HCT116 (cell line): ENCODE measurements at regions not wholly inside any gene's neighbourhood (a gene's known extent, or its start where the extent isn't known, plus 50 kb on each side); places are given as distances from the start of the nearest gene placed in this dataset.

Experiments used
- ATAC-seq: fragments of 200-7000 bp; cut with Tn5 transposase; 2 replicates; pipeline ENCODE4 v1.9.1; 2020; ENCODE audit warnings: mild to moderate bottlenecking, moderate library complexity
- BruUV-seq: library from RNA; stranded (reverse); fragments of 400-500 nt; replicated peaks from 2 replicates; lab custom pipeline; 2021; lab: Mats Ljungman, UMichigan
- CTCF ChIA-PET: fragments of 300-600 bp; sonication (Branson Sonifier 250); formaldehyde crosslinking; loops from one replicate; lab custom pipeline; 2021; ENCODE audit warnings: antibody characterized with exemption; lab: Charles Lee
- POLR2A ChIA-PET: fragments of 300-600, 350-600 bp; sonication (Branson Sonifier 250); formaldehyde crosslinking; loops from one replicate; lab custom pipeline; 2021; ENCODE audit warnings: antibody characterized with exemption; lab: Charles Lee
- RAD21 ChIA-PET, 2 experiments: fragments of 300-600 bp; sonication (Branson Sonifier 250); formaldehyde crosslinking; loops; one replicate each; lab custom pipeline; 2023; ENCODE audit warnings: low total read pairs in 2 of 2; ENCODE audit not compliant: uncharacterized antibody in 2 of 2, unreplicated experiment in 2 of 2, low non-redundant PET in 1 of 2; lab: Charles Lee
- DNase-seq: peaks from one replicate; pipeline ENCODE4 v3.0.0-alpha.2; 2010; ENCODE audit warnings: low read depth, low spot score
- H2AFZ ChIP-seq: fragments of 200-600 bp; shearing (Covaris generic), sonication (generic); 2 replicates; pipeline ENCODE4 v1.6.1; 2017; ENCODE audit warnings: low read depth, mixed run types, mixed read lengths, antibody characterized with exemption, low read length; ENCODE audit not compliant: poor library complexity, severe bottlenecking
- H3K27ac ChIP-seq: 2 replicates; pipeline ENCODE4 v1.5.1; 2012; ENCODE audit warnings: low read depth, low read length
- H3K27me3 ChIP-seq: fragments of 200-600 bp; sonication (generic); 2 replicates; pipeline ENCODE4 v1.6.1; 2016; ENCODE audit warnings: mixed run types, low read length, mixed read lengths; ENCODE audit not compliant: insufficient read depth
- H3K36me3 ChIP-seq, 2 experiments: fragments of 200-500 bp in 1 of 2; fragments of 200-600 bp in 1 of 2; sonication (Bioruptor generic) in 1 of 2; sonication (generic) in 1 of 2; 2 replicates each; pipeline versions ENCODE4 v1.5.1 to v1.6.1; 2014 to 2016; ENCODE audit warnings: low read length in 2 of 2, inconsistent platforms in 1 of 2, mixed read lengths in 1 of 2, mixed run types in 1 of 2; ENCODE audit not compliant: insufficient read depth in 2 of 2, control insufficient read depth in 1 of 2
- H3K4me1 ChIP-seq, 2 experiments: fragments of 200-600 bp in 1 of 2; sonication (generic) in 1 of 2; 2 replicates each; pipeline versions ENCODE4 v1.5.1 to v1.6.1; 2012 to 2017; ENCODE audit warnings: low read length in 2 of 2, inconsistent platforms in 1 of 2, mild to moderate bottlenecking in 1 of 2, mixed read lengths in 1 of 2, mixed run types in 1 of 2, moderate library complexity in 1 of 2; ENCODE audit not compliant: insufficient read depth in 2 of 2, control insufficient read depth in 1 of 2
- H3K4me2 ChIP-seq: fragments of 200-600 bp; sonication (generic); 2 replicates; pipeline ENCODE4 v1.6.1; 2017; ENCODE audit warnings: mixed run types, low read length, mixed read lengths
- H3K4me3 ChIP-seq, 2 experiments: fragments of 200-600 bp in 1 of 2; sonication (generic) in 1 of 2; replicated peaks in 1 of 2; 2 replicates each; pipeline ENCODE4 v1.5.1; 2011 to 2016; ENCODE audit warnings: low read length in 2 of 2, control low read depth in 1 of 2, low read depth in 1 of 2, mild to moderate bottlenecking in 1 of 2, mixed read lengths in 1 of 2, mixed run types in 1 of 2
- H3K79me2 ChIP-seq: fragments of 200-600 bp; sonication (generic); 2 replicates; pipeline ENCODE4 v1.6.1; 2017; ENCODE audit warnings: mild to moderate bottlenecking, mixed run types, low read length, moderate library complexity, mixed read lengths; ENCODE audit not compliant: insufficient read depth
- H3K9ac ChIP-seq: fragments of 200-600 bp; sonication (generic); 2 replicates; pipeline ENCODE4 v1.6.1; 2016; ENCODE audit warnings: low read length, mixed read lengths
- H3K9me2 ChIP-seq: fragments of 200-600 bp; sonication (generic), shearing (Covaris generic); 2 replicates; pipeline ENCODE4 v1.6.1; 2017; ENCODE audit warnings: mixed run types, mild to moderate bottlenecking, moderate library complexity; ENCODE audit not compliant: insufficient read depth
- H3K9me3 ChIP-seq, 2 experiments: fragments of 200-500 bp in 1 of 2; fragments of 200-600 bp in 1 of 2; sonication (Bioruptor generic) in 1 of 2; sonication (generic) in 1 of 2; 2 replicates each; pipeline ENCODE4 v1.6.1; 2014 to 2017; ENCODE audit warnings: low read length in 2 of 2, mixed read lengths in 2 of 2, inconsistent platforms in 1 of 2, low read depth in 1 of 2, mild to moderate bottlenecking in 1 of 2, mixed run types in 1 of 2, moderate library complexity in 1 of 2; ENCODE audit not compliant: control insufficient read depth in 1 of 2, insufficient read depth in 1 of 2
- H4K20me1 ChIP-seq: fragments of 200-600 bp; sonication (generic), shearing (Covaris generic); 2 replicates; pipeline ENCODE4 v1.6.1; 2017; ENCODE audit warnings: mixed run types, mild to moderate bottlenecking, moderate library complexity; ENCODE audit not compliant: insufficient read depth
- CEBPB ChIP-seq: IDR thresholded peaks from 2 replicates; pipeline ENCODE4 v1.6.1; 2012; ENCODE audit warnings: low read depth
- EGR1 ChIP-seq: IDR thresholded peaks from 2 replicates; pipeline ENCODE4 v1.6.1; 2012; ENCODE audit warnings: low read depth
- ELF1 ChIP-seq: IDR thresholded peaks from 2 replicates; pipeline ENCODE4 v1.6.1; 2012; ENCODE audit warnings: low read depth, borderline replicate concordance
- JUND ChIP-seq: IDR thresholded peaks from 2 replicates; pipeline ENCODE4 v1.6.1; 2012
- POLR2A ChIP-seq: IDR thresholded peaks from 2 replicates; pipeline ENCODE4 v1.7.0; 2011; ENCODE audit warnings: borderline replicate concordance; ENCODE audit not compliant: insufficient read depth, insufficient read length; ENCODE audit errors: extremely low read depth
- POLR2AphosphoS5 ChIP-seq: IDR thresholded peaks from 2 replicates; pipeline ENCODE4 v1.6.1; 2011; ENCODE audit warnings: mild to moderate bottlenecking, low read depth, low read length, moderate library complexity
- RAD21 ChIP-seq: IDR thresholded peaks from 2 replicates; pipeline ENCODE4 v1.6.1; 2012; ENCODE audit warnings: low read depth, mild to moderate bottlenecking
- SP1 ChIP-seq: IDR thresholded peaks from 2 replicates; pipeline ENCODE4 v1.6.1; 2012; ENCODE audit warnings: low read depth
- SRF ChIP-seq: IDR thresholded peaks from 2 replicates; pipeline ENCODE4 v1.6.1; 2012; ENCODE audit warnings: low read depth
- TCF7L2 ChIP-seq: IDR thresholded peaks from 2 replicates; pipeline ENCODE4 v1.7.0; 2011; ENCODE audit warnings: borderline replicate concordance, inconsistent platforms; ENCODE audit not compliant: insufficient read depth, insufficient read length; ENCODE audit errors: extremely low read depth
- YY1 ChIP-seq: IDR thresholded peaks from 2 replicates; pipeline ENCODE4 v1.6.1; 2011; ENCODE audit warnings: low read length, low read depth, moderate library complexity, mild to moderate bottlenecking; ENCODE audit not compliant: insufficient replicate concordance; ENCODE audit errors: extremely low read depth
- intact Hi-C: fragments of 100-400 bp; cut with micrococcal nuclease; formaldehyde crosslinking; loops from 2 replicates; pipeline ENCODE4 v1.10.0; 2022
- TF ChIP-seq, protein P1 (sequence below): IDR thresholded peaks from 2 replicates; pipeline ENCODE4 v1.6.1; 2012
- TF ChIP-seq, protein P2 (sequence below): IDR thresholded peaks from 2 replicates; pipeline ENCODE4 v1.6.1; 2012; ENCODE audit warnings: low read depth
- TF ChIP-seq, protein P3 (sequence below): IDR thresholded peaks from 2 replicates; pipeline ENCODE4 v1.6.1; 2012
- TF ChIP-seq, protein P4 (sequence below): IDR thresholded peaks from 2 replicates; pipeline ENCODE4 v1.6.1; 2011; ENCODE audit warnings: mild to moderate bottlenecking, low read length, moderate library complexity; ENCODE audit not compliant: insufficient replicate concordance; ENCODE audit errors: extremely low read depth
- TF ChIP-seq, protein P5 (sequence below), 3 experiments: fragments of 200-600 bp in 1 of 3; sonication (generic) in 1 of 3; IDR thresholded peaks in 2 of 3; conservative IDR thresholded peaks in 1 of 3; 2 replicates each; pipeline ENCODE4 v1.5.1; 2012 to 2017; ENCODE audit warnings: low read depth in 2 of 3, low read length in 2 of 3, antibody characterized with exemption in 1 of 3, borderline replicate concordance in 1 of 3, control low read depth in 1 of 3, mild to moderate bottlenecking in 1 of 3, mixed read lengths in 1 of 3, mixed run types in 1 of 3, moderate library complexity in 1 of 3; ENCODE audit not compliant: insufficient read depth in 1 of 3

DNA sequence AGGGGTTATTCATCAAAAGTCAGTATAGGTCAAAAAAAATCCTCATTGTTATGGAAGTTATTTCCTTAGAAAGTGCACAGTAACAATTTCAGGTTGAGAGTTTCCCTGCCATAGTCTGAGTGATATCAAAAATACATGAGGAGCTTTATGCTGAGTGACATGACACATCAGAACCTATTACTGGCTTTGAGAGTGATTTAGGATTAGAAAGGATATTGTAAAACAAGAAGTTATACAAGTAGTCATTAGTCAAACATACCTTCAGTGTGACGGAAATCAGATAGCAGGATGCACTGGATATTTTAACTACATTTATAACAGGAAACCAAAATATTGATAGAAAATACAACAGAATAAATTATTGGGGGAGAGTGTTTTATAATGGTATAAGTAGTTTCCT lies 471.1 kb downstream of the VGLL3 start:
- Histone ChIP-seq H3K27me3 (no peaks in the 10 kb centered on the region), H3K27ac (no peak overlapping the region), H4K20me1 (no peaks in the 10 kb centered on the region), H3K4me3 (no peak overlapping the region), H3K79me2 (no peaks in the 10 kb centered on the region), H3K9ac (no peak overlapping the region), H3K4me1 (no peaks in the 10 kb centered on the region), H3K9me2 (no peaks in the 10 kb centered on the region), H3K4me2 (no peak overlapping the region), H2AFZ (no peak overlapping the region), H3K36me3 (no peaks in the 10 kb centered on the region), H3K9me3 (peaks cover 0 to 4% of the 10 kb centered on the region in 2 experiments; a peak in 2 of 4 replicates)
- POLR2A ChIA-PET, result no interaction called here
- DNase-seq, result no peak
- intact Hi-C loops, result no loop called here
- RAD21 ChIA-PET, result no interaction called here
- CTCF ChIA-PET, result no interaction called here
- BruUV-seq, result no TSS peak
- TF ChIP-seq, protein P1, sequence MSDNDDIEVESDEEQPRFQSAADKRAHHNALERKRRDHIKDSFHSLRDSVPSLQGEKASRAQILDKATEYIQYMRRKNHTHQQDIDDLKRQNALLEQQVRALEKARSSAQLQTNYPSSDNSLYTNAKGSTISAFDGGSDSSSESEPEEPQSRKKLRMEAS, result no peak
- TF ChIP-seq, protein P2, sequence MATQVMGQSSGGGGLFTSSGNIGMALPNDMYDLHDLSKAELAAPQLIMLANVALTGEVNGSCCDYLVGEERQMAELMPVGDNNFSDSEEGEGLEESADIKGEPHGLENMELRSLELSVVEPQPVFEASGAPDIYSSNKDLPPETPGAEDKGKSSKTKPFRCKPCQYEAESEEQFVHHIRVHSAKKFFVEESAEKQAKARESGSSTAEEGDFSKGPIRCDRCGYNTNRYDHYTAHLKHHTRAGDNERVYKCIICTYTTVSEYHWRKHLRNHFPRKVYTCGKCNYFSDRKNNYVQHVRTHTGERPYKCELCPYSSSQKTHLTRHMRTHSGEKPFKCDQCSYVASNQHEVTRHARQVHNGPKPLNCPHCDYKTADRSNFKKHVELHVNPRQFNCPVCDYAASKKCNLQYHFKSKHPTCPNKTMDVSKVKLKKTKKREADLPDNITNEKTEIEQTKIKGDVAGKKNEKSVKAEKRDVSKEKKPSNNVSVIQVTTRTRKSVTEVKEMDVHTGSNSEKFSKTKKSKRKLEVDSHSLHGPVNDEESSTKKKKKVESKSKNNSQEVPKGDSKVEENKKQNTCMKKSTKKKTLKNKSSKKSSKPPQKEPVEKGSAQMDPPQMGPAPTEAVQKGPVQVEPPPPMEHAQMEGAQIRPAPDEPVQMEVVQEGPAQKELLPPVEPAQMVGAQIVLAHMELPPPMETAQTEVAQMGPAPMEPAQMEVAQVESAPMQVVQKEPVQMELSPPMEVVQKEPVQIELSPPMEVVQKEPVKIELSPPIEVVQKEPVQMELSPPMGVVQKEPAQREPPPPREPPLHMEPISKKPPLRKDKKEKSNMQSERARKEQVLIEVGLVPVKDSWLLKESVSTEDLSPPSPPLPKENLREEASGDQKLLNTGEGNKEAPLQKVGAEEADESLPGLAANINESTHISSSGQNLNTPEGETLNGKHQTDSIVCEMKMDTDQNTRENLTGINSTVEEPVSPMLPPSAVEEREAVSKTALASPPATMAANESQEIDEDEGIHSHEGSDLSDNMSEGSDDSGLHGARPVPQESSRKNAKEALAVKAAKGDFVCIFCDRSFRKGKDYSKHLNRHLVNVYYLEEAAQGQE, result no peak
- TF ChIP-seq CEBPB, result no peak
- no peak for TF ChIP-seq TCF7L2
- TF ChIP-seq, protein P3, sequence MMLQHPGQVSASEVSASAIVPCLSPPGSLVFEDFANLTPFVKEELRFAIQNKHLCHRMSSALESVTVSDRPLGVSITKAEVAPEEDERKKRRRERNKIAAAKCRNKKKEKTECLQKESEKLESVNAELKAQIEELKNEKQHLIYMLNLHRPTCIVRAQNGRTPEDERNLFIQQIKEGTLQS, result no peak
- TF ChIP-seq POLR2AphosphoS5, result no peak
- no peak for TF ChIP-seq EGR1
- no peak for TF ChIP-seq POLR2A
- no peak for TF ChIP-seq SP1
- TF ChIP-seq, protein P4, sequence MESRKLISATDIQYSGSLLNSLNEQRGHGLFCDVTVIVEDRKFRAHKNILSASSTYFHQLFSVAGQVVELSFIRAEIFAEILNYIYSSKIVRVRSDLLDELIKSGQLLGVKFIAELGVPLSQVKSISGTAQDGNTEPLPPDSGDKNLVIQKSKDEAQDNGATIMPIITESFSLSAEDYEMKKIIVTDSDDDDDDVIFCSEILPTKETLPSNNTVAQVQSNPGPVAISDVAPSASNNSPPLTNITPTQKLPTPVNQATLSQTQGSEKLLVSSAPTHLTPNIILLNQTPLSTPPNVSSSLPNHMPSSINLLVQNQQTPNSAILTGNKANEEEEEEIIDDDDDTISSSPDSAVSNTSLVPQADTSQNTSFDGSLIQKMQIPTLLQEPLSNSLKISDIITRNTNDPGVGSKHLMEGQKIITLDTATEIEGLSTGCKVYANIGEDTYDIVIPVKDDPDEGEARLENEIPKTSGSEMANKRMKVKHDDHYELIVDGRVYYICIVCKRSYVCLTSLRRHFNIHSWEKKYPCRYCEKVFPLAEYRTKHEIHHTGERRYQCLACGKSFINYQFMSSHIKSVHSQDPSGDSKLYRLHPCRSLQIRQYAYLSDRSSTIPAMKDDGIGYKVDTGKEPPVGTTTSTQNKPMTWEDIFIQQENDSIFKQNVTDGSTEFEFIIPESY, result no peak
- no peak for TF ChIP-seq ELF1
- no peak for TF ChIP-seq YY1
- TF ChIP-seq JUND, result no peak
- no peak for TF ChIP-seq RAD21
- TF ChIP-seq, protein P5, sequence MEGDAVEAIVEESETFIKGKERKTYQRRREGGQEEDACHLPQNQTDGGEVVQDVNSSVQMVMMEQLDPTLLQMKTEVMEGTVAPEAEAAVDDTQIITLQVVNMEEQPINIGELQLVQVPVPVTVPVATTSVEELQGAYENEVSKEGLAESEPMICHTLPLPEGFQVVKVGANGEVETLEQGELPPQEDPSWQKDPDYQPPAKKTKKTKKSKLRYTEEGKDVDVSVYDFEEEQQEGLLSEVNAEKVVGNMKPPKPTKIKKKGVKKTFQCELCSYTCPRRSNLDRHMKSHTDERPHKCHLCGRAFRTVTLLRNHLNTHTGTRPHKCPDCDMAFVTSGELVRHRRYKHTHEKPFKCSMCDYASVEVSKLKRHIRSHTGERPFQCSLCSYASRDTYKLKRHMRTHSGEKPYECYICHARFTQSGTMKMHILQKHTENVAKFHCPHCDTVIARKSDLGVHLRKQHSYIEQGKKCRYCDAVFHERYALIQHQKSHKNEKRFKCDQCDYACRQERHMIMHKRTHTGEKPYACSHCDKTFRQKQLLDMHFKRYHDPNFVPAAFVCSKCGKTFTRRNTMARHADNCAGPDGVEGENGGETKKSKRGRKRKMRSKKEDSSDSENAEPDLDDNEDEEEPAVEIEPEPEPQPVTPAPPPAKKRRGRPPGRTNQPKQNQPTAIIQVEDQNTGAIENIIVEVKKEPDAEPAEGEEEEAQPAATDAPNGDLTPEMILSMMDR (IDR thresholded peaks at IDR 0.05 in 2 of 3, conservative IDR thresholded peaks at IDR 0.05 in 1 of 3; ENCODE audit: borderline replicate concordance in 1 of 3, insufficient read depth in 1 of 3, low read depth in 2 of 3, low read length in 2 of 3), result no peak
- TF ChIP-seq SRF, result no peak
- ATAC-seq, result no peak
